ENCODE measurements at regions not wholly inside any gene's neighbourhood (a gene's known extent, or its start where the extent isn't known, plus 50 kb on each side); places are given as distances from the start of the nearest gene placed in this dataset.

DNA sequence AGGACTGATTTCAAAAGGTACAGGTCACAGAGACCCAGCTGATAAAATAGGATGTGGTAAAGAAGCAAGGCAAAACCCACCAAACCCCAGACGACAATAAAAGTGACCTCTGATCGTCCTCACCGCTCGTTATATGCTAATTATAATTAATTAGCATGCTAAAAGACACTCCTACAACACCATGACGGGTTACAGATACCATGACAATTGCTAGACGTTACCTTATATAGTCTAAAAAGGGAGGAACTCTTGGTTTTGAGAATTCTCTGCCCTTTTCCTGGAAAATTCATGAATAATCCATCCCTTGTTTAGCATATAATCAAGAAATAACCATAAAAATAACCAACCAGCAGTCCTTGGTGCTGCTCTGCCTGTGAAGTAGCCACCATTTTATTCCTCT is 74.7 kb upstream of the MB21D2 start:
- TF ChIP-seq, protein P1, sequence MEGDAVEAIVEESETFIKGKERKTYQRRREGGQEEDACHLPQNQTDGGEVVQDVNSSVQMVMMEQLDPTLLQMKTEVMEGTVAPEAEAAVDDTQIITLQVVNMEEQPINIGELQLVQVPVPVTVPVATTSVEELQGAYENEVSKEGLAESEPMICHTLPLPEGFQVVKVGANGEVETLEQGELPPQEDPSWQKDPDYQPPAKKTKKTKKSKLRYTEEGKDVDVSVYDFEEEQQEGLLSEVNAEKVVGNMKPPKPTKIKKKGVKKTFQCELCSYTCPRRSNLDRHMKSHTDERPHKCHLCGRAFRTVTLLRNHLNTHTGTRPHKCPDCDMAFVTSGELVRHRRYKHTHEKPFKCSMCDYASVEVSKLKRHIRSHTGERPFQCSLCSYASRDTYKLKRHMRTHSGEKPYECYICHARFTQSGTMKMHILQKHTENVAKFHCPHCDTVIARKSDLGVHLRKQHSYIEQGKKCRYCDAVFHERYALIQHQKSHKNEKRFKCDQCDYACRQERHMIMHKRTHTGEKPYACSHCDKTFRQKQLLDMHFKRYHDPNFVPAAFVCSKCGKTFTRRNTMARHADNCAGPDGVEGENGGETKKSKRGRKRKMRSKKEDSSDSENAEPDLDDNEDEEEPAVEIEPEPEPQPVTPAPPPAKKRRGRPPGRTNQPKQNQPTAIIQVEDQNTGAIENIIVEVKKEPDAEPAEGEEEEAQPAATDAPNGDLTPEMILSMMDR (IDR thresholded peaks at IDR 0.05), result no peak
- TF ChIP-seq POLR2AphosphoS5 (IDR thresholded peaks at IDR 0.05), result no peak

Data from prostate gland (tissue), 2 donors.